HG02642 (cell line): ENCODE measurements at regions not wholly inside any gene's neighbourhood (a gene's known extent, or its start where the extent isn't known, plus 50 kb on each side); places are given as distances from the start of the nearest gene placed in this dataset.

Experiments used
- ATAC-seq: cut with Tn5 transposase; IDR thresholded peaks from one replicate; pipeline ENCODE4 v1.9.1; 2021; ENCODE audit warnings: mild to moderate bottlenecking; ENCODE audit not compliant: unreplicated experiment, poor library complexity

DNA sequence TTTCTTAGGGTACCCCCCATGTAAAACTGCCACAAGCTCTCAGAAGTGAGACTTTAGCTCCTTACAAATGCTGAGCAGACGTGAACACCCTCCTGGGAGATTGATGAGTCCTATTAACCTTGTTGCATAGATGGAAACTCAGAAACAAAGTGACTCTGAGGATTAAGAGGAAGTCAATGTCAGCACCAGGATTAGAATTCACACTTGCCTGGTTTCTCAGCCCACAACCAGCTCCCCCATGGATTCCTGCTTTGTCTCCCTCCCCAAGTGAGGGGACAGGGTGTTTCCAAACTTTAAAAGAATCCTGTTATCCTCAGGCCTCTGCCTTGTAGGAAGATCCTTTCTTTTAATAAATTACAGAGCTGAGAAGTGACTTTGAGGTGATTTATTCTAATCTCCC lies 324.4 kb downstream of the NDFIP2 start:
- no peak for ATAC-seq

- ATAC-seq = no peak
Measured at GRCh38 chr13:79803989-79804388, 323.0 kb downstream of the NDFIP2 start.

- ATAC-seq = no peak
Measured at GRCh38 chr13:79803296-79803695, 322.3 kb downstream of the NDFIP2 start.

DNA sequence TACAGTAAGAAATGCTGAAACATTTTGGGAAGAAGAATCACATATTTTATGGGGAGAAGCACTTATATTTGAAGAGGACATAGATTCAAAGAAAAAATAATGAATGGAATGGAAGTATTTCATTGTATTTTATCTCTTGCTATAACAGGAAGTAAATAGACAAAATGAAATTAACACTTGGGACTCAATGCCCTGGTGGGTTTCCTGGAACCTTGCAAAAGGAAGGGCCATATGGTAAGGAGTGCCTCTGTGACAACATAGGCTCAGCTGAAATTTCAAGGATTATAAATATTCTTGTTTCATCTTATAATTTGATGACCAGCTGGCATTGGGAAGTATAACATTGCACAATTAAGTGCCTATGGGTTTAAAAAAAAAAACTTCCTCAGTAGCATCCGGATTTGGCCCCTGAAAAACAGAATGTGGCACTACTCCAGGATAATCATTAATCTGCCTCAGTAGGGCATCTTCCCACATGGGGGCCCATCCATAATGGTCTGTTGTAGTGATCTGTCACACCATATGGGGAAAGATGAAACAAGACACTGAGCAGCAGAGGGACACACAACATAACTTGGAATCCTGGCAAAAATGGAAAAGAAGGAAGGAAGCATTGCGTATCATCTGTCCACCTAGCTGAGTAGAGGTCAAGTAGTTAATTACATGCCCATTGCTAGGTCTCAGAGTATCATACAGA lies 321.6 kb downstream of the NDFIP2 start:
- ATAC-seq = no peak

GRCh38 chr13:79799059-79799867 lies 318.3 kb downstream of the NDFIP2 start:
- ATAC-seq = no peak

- no peak for ATAC-seq
Measured at GRCh38 chr13:79796136-79796535, 315.2 kb downstream of the NDFIP2 start.

GRCh38 chr13:79794931-79795330 lies 314.0 kb downstream of the NDFIP2 start:
- no peak for ATAC-seq

- no peak for ATAC-seq
Measured at GRCh38 chr13:79792716-79793115, 311.8 kb downstream of the NDFIP2 start.

DNA sequence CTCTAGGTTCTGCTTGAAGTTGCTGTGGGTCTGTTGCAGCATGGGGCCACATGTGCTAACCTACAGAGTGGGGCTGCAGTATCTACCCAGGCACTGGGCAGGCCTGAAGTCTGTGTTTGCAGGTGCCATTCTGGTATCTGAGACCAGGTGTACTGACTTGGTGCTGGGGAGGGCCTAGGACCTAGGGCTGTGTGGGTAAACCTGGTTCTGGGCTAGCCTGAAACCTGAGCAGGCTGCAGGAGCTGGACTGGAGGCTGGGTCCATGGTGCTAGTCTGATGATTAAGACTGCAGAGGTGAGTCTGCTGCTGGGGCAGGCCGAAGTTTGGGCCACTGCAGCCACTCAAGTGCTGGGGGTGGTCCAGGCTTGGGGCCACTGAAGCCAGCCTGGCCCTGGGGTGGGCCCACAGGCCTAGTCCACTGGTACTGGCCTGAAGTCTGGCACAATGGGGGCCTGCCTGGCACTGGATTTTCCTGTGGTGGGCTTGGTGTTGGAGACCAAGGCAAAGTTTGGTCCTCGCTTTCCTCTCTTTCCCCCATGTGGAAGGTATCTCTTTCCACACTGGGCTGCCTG lies 310.6 kb downstream of the NDFIP2 start:
- ATAC-seq = no peak

- no peak for ATAC-seq
Measured at GRCh38 chr13:79786176-79786575, 305.2 kb downstream of the NDFIP2 start.

- no peak for ATAC-seq
Measured at GRCh38 chr13:79782541-79783205, 301.7 kb downstream of the NDFIP2 start.

DNA sequence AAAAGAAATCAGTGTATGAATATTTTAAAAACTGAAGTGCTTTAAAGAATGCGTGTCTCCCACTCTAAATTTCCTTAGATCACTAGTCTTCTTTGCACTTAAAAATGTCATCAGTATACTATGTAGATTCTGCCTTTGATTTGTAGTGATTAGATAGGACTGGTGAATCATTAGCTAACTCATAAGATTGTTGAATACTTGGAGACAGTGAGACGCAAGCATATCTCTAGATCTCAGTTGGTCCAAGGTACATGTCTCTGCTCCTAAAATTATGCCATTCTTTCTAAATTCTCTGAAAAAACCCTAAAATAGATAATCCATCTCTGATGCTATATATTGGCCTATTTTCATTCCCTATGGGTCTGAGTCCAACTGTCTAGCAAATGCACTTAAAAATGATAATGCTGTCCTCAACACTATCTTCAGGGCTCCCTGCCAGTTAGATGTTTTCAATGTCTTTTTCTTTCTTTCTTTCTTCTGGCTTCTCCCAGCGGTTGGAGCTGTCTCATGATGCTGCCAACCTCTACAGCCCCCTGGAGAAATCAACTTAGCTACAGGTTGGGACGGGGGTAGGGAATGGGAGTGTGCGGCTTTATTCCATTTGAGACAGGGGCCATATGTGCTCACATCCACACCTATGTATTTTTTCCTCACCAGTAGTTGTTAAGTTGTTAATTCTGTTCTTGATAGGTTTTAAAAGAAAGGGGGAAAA lies 301.0 kb downstream of the NDFIP2 start:
- ATAC-seq = no peak

- no peak for ATAC-seq
Measured at GRCh38 chr13:79780240-79780639, 299.3 kb downstream of the NDFIP2 start.

DNA sequence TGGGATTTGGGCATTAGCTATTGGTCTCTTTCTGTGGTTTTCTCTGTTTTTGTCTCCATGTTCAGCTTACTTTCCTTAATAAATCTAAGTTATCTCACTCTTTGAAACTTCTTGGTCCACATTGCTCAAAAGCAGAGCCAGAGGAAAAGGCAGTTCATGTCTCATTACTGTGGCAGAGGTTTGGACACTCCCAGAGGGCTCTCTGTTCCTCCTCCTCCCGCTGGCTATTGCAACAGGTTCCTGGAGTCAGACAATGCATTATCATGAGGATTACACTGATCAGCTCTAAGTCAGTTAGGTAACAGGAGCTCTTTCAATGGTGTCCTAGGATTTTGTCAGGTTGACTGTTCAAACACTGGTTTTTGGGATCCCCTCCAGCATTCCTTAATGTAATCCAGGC lies 298.8 kb downstream of the NDFIP2 start:
- ATAC-seq = no peak

DNA sequence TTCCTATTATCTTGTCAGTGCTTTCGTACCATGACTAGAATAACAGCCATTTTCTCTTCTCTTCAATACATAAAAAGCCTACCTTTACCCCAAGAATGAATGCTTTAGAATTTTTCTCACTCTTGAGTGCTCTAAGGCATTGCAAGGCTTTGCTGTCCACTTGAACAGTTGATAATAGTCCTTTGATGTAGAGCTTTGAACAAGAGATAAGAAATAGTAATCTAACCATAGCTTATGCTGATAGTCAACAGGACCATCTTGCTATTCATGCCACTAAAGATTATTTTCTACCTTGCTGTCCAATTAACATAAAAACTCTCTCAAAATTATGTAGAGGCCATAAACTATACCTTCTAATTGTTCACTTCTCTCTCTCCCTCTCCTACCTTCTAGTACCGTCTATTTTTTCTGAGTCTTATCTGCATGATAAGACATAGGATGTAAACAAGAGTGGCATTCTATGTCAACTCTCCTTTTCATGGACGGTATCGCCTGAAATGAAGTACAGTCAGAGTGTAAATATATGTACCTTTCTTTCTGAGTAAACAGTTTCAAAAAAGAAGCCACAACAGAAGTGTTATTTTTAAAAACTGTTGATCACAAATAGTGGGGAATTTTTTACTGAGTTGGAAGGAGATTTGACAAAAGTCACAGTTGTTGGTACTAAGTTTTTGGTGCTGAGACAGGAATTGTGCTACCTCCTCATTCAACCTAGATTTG lies 297.9 kb downstream of the NDFIP2 start:
- ATAC-seq = no peak

DNA sequence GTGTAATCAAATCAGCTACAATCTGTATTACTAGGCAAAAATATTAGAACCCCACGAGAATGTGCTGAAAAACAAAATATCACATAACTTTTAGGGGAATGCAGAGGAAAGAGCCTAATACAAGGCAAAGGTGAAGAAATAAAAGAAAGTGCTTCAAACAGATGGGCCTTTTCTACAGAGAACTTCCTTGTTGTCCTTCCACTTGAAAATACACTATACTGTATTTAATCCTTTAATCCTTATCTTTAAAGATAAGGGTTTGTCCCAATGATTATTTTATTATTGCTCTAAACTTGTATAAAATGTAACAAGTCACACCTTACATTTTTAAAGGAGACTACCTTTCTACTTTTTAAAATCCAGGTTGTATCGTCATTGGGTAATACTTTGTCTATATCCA lies 296.5 kb downstream of the NDFIP2 start:
- ATAC-seq = no peak

GRCh38 chr13:79776531-79777295 lies 295.8 kb downstream of the NDFIP2 start:
- ATAC-seq = no peak

- ATAC-seq = no peak
Measured at GRCh38 chr13:79775830-79776229, 294.9 kb downstream of the NDFIP2 start.

DNA sequence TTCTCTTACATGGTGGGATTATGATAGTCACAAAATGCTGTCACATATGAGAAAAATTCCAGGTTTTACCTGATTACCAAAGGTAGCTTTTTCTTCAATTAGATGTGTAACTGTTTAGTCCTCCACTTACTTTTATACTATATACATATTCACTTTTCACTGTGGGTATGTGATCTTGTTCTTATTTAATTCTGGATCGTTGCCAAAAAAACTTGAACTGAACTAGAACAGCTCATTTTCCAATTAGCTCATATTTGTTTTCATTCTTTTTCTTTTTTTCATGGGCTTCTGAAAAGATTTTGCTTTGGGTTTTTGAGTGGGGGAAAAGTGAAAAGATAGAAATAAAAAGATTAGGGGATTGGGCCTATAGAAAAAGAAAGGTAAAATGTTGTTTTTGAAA lies 291.9 kb downstream of the NDFIP2 start:
- ATAC-seq = no peak
